GM12878 (cell line): ENCODE measurements at regions not wholly inside any gene's neighbourhood (a gene's known extent, or its start where the extent isn't known, plus 50 kb on each side); places are given as distances from the start of the nearest gene placed in this dataset.

Source experiments
- BCL11A ChIP-seq: IDR thresholded peaks from 2 replicates; pipeline ENCODE4 v1.6.1; 2011; ENCODE audit warnings: low read depth, low read length
- CBX3 ChIP-seq: fragments of 200-600 bp; sonication (generic); IDR thresholded peaks from 2 replicates; pipeline ENCODE4 v1.6.1; 2016; ENCODE audit warnings: low read depth, borderline replicate concordance
- EP300 ChIP-seq, 2 experiments: fragments of 150-350 bp in 1 of 2; IDR thresholded peaks; 2 replicates each; pipeline ENCODE4 v1.6.1; 2011 to 2012; ENCODE audit warnings: low read depth in 2 of 2, low read length in 2 of 2, borderline replicate concordance in 1 of 2, improper control_type of control experiment in 1 of 2, inconsistent platforms in 1 of 2; ENCODE audit not compliant: control insufficient read depth in 1 of 2
- FOXK2 ChIP-seq: fragments of 450-650 bp; IDR thresholded peaks from 2 replicates; pipeline ENCODE4 v1.6.1; 2017; ENCODE audit warnings: mild to moderate bottlenecking, moderate library complexity
- GABPA ChIP-seq: IDR thresholded peaks from 2 replicates; pipeline ENCODE4 v1.6.1; 2014; ENCODE audit warnings: antibody characterized with exemption, low read depth, mild to moderate bottlenecking, inconsistent platforms
- HDAC2 ChIP-seq: fragments of 200-600 bp; sonication (generic); IDR thresholded peaks from 2 replicates; pipeline ENCODE4 v1.6.1; 2017
- JUNB ChIP-seq: IDR thresholded peaks from 2 replicates; pipeline ENCODE4 v1.6.1; 2016; ENCODE audit warnings: antibody characterized with exemption, mild to moderate bottlenecking
- MTA3 ChIP-seq: IDR thresholded peaks from 2 replicates; pipeline ENCODE4 v1.6.1; 2012; ENCODE audit warnings: low read length, inconsistent platforms, borderline replicate concordance
- POLR2A ChIP-seq: IDR thresholded peaks from 2 replicates; pipeline ENCODE4 v1.6.1; 2011; ENCODE audit warnings: low read depth, mild to moderate bottlenecking, low read length
- ZNF217 ChIP-seq: fragments of 450-650 bp; IDR thresholded peaks from 2 replicates; pipeline ENCODE4 v1.6.1; 2017; ENCODE audit warnings: antibody characterized with exemption, mild to moderate bottlenecking
- TF ChIP-seq, protein P1 (sequence below), 3 experiments: IDR thresholded peaks in 2 of 3; conservative IDR thresholded peaks in 1 of 3; 2 replicates each; pipeline ENCODE4 v1.5.1; 2011; ENCODE audit warnings: low read depth in 3 of 3, low read length in 3 of 3, mild to moderate bottlenecking in 3 of 3, control low read depth in 2 of 3, moderate library complexity in 2 of 3, inconsistent platforms in 1 of 3, mixed read lengths in 1 of 3; ENCODE audit not compliant: control insufficient read depth in 2 of 3, insufficient read depth in 1 of 3; ENCODE audit errors: extremely low read depth in 1 of 3
- TF ChIP-seq, protein P2 (sequence below): IDR thresholded peaks from 2 replicates; pipeline ENCODE4 v1.6.1; 2012; ENCODE audit warnings: low read length, inconsistent platforms
- TF ChIP-seq, protein P3 (sequence below): fragments of 450-650 bp; IDR thresholded peaks from 2 replicates; pipeline ENCODE4 v1.6.1; 2016; ENCODE audit warnings: mild to moderate bottlenecking, moderate library complexity, borderline replicate concordance

DNA sequence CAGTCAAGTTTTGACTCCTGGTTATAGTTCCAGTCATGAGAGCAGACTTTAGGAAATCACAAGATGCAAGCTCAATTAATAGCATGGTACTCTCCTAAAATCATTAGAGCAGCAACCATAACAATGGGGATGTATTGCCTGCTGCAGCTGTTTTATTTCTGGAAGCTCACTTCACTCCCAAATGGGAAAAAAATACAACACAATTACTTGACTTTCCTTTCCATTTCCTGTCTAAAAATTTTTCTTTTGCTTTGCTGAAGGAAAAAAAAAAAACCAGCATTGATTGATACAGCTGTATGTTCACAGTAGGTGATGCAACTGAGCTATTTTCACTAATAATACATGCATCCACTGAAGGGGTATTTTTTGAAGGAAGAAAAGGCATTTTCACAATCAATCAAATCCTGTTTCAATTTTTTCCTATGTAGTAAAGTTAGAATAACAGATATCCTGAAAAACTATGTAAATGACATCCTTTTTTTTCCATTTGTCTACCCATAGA, 143.9 kb upstream of the NOVA1 start:
- TF ChIP-seq CBX3: no peak
- TF ChIP-seq EP300 (IDR thresholded peaks at IDR 0.05; ENCODE audit: borderline replicate concordance in 1 of 2, control insufficient read depth in 1 of 2, low read depth in 2 of 2, low read length in 2 of 2): no peak
- TF ChIP-seq MTA3: no peak
- no peak for TF ChIP-seq BCL11A
- TF ChIP-seq POLR2A: no peak
- TF ChIP-seq HDAC2: no peak
- TF ChIP-seq, protein P1, sequence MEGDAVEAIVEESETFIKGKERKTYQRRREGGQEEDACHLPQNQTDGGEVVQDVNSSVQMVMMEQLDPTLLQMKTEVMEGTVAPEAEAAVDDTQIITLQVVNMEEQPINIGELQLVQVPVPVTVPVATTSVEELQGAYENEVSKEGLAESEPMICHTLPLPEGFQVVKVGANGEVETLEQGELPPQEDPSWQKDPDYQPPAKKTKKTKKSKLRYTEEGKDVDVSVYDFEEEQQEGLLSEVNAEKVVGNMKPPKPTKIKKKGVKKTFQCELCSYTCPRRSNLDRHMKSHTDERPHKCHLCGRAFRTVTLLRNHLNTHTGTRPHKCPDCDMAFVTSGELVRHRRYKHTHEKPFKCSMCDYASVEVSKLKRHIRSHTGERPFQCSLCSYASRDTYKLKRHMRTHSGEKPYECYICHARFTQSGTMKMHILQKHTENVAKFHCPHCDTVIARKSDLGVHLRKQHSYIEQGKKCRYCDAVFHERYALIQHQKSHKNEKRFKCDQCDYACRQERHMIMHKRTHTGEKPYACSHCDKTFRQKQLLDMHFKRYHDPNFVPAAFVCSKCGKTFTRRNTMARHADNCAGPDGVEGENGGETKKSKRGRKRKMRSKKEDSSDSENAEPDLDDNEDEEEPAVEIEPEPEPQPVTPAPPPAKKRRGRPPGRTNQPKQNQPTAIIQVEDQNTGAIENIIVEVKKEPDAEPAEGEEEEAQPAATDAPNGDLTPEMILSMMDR (IDR thresholded peaks at IDR 0.05 in 2 of 3, conservative IDR thresholded peaks at IDR 0.05 in 1 of 3; ENCODE audit: control insufficient read depth in 2 of 3, extremely low read depth in 1 of 3, insufficient read depth in 1 of 3, low read depth in 3 of 3, low read length in 3 of 3): no peak
- TF ChIP-seq, protein P2, sequence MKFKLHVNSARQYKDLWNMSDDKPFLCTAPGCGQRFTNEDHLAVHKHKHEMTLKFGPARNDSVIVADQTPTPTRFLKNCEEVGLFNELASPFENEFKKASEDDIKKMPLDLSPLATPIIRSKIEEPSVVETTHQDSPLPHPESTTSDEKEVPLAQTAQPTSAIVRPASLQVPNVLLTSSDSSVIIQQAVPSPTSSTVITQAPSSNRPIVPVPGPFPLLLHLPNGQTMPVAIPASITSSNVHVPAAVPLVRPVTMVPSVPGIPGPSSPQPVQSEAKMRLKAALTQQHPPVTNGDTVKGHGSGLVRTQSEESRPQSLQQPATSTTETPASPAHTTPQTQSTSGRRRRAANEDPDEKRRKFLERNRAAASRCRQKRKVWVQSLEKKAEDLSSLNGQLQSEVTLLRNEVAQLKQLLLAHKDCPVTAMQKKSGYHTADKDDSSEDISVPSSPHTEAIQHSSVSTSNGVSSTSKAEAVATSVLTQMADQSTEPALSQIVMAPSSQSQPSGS: no peak
- no peak for TF ChIP-seq JUNB
- no peak for TF ChIP-seq ZNF217
- TF ChIP-seq FOXK2: no peak
- TF ChIP-seq, protein P3, sequence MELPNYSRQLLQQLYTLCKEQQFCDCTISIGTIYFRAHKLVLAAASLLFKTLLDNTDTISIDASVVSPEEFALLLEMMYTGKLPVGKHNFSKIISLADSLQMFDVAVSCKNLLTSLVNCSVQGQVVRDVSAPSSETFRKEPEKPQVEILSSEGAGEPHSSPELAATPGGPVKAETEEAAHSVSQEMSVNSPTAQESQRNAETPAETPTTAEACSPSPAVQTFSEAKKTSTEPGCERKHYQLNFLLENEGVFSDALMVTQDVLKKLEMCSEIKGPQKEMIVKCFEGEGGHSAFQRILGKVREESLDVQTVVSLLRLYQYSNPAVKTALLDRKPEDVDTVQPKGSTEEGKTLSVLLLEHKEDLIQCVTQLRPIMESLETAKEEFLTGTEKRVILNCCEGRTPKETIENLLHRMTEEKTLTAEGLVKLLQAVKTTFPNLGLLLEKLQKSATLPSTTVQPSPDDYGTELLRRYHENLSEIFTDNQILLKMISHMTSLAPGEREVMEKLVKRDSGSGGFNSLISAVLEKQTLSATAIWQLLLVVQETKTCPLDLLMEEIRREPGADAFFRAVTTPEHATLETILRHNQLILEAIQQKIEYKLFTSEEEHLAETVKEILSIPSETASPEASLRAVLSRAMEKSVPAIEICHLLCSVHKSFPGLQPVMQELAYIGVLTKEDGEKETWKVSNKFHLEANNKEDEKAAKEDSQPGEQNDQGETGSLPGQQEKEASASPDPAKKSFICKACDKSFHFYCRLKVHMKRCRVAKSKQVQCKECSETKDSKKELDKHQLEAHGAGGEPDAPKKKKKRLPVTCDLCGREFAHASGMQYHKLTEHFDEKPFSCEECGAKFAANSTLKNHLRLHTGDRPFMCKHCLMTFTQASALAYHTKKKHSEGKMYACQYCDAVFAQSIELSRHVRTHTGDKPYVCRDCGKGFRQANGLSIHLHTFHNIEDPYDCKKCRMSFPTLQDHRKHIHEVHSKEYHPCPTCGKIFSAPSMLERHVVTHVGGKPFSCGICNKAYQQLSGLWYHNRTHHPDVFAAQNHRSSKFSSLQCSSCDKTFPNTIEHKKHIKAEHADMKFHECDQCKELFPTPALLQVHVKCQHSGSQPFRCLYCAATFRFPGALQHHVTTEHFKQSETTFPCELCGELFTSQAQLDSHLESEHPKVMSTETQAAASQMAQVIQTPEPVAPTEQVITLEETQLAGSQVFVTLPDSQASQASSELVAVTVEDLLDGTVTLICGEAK: no peak
- no peak for TF ChIP-seq GABPA
